WTC11 (cell line): ENCODE measurements at regions not wholly inside any gene's neighbourhood (a gene's known extent, or its start where the extent isn't known, plus 50 kb on each side); places are given as distances from the start of the nearest gene placed in this dataset.

Experiments
- GRHL2 ChIP-seq: fragments of 250-450 bp; sonication (Bioruptor Pico); IDR thresholded peaks from 2 replicates; pipeline ENCODE4 v1.8.0; 2022; ENCODE audit warnings: mild to moderate bottlenecking, moderate library complexity; ENCODE audit not compliant: insufficient replicate concordance, severe bottlenecking
- TCF7 ChIP-seq: sonication (generic); formaldehyde crosslinking; IDR thresholded peaks from 2 replicates; pipeline ENCODE4 v1.8.0; 2022; ENCODE audit warnings: mild to moderate bottlenecking, low read depth, missing genetic modification reagents, moderate library complexity
- ZNF121 ChIP-seq: sonication (generic); formaldehyde crosslinking; IDR thresholded peaks from 2 replicates; pipeline ENCODE4 v1.8.0; 2023; ENCODE audit warnings: missing genetic modification reagents
- TF ChIP-seq, protein P1 (sequence below): fragments of 200-600 bp; IDR thresholded peaks from 2 replicates; pipeline ENCODE4 v1.8.0; 2022; ENCODE audit warnings: antibody characterized with exemption
- TF ChIP-seq, protein P2 (sequence below): sonication (generic); formaldehyde crosslinking; IDR thresholded peaks from 2 replicates; pipeline ENCODE4 v1.8.0; 2022; ENCODE audit warnings: mild to moderate bottlenecking, missing genetic modification reagents
- TF ChIP-seq, protein P3 (sequence below): sonication (generic); formaldehyde crosslinking; IDR thresholded peaks from 2 replicates; pipeline ENCODE4 v1.8.1; 2022; ENCODE audit warnings: mild to moderate bottlenecking, missing genetic modification reagents, moderate library complexity, borderline replicate concordance
- TF ChIP-seq, protein P4 (sequence below): sonication (generic); formaldehyde crosslinking; IDR thresholded peaks from 2 replicates; pipeline ENCODE4 v1.8.0; 2022; ENCODE audit warnings: mild to moderate bottlenecking, missing genetic modification reagents

DNA sequence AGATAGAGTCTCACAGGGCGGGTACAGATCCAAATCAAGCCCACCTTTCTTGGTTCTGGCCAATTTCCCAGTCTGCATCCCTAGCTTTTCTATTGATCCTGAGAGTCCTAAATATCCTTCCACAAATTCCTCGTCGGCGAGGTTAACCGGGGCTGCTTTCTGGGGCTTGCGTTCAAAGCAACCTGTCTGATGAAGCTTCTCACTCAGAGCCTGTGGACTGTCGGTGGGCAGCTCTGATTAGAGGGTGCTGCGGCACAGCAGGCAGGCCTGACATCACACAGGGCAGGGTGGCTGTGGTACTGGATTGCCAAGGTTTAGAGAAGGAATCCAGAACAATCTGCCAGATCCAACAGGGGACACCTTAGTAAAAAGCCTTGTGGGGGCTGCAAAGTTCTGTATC is 338.0 kb upstream of the ZMIZ1 start:
- TF ChIP-seq, protein P1, sequence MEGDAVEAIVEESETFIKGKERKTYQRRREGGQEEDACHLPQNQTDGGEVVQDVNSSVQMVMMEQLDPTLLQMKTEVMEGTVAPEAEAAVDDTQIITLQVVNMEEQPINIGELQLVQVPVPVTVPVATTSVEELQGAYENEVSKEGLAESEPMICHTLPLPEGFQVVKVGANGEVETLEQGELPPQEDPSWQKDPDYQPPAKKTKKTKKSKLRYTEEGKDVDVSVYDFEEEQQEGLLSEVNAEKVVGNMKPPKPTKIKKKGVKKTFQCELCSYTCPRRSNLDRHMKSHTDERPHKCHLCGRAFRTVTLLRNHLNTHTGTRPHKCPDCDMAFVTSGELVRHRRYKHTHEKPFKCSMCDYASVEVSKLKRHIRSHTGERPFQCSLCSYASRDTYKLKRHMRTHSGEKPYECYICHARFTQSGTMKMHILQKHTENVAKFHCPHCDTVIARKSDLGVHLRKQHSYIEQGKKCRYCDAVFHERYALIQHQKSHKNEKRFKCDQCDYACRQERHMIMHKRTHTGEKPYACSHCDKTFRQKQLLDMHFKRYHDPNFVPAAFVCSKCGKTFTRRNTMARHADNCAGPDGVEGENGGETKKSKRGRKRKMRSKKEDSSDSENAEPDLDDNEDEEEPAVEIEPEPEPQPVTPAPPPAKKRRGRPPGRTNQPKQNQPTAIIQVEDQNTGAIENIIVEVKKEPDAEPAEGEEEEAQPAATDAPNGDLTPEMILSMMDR, result no peak
- no peak for TF ChIP-seq TCF7 (CRISPR knock-in tag)
- TF ChIP-seq, protein P2, sequence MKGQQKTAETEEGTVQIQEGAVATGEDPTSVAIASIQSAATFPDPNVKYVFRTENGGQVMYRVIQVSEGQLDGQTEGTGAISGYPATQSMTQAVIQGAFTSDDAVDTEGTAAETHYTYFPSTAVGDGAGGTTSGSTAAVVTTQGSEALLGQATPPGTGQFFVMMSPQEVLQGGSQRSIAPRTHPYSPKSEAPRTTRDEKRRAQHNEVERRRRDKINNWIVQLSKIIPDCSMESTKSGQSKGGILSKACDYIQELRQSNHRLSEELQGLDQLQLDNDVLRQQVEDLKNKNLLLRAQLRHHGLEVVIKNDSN, result no peak
- TF ChIP-seq, protein P3, sequence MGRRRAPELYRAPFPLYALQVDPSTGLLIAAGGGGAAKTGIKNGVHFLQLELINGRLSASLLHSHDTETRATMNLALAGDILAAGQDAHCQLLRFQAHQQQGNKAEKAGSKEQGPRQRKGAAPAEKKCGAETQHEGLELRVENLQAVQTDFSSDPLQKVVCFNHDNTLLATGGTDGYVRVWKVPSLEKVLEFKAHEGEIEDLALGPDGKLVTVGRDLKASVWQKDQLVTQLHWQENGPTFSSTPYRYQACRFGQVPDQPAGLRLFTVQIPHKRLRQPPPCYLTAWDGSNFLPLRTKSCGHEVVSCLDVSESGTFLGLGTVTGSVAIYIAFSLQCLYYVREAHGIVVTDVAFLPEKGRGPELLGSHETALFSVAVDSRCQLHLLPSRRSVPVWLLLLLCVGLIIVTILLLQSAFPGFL (CRISPR knock-in tag), result no peak
- TF ChIP-seq ZNF121 (CRISPR knock-in tag), result no peak
- TF ChIP-seq, protein P4, sequence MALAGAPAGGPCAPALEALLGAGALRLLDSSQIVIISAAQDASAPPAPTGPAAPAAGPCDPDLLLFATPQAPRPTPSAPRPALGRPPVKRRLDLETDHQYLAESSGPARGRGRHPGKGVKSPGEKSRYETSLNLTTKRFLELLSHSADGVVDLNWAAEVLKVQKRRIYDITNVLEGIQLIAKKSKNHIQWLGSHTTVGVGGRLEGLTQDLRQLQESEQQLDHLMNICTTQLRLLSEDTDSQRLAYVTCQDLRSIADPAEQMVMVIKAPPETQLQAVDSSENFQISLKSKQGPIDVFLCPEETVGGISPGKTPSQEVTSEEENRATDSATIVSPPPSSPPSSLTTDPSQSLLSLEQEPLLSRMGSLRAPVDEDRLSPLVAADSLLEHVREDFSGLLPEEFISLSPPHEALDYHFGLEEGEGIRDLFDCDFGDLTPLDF (CRISPR knock-in tag), result no peak
- no peak for TF ChIP-seq GRHL2 (CRISPR knock-in tag)
